ENCODE measurements at regions not wholly inside any gene's neighbourhood (a gene's known extent, or its start where the extent isn't known, plus 50 kb on each side); places are given as distances from the start of the nearest gene placed in this dataset.

GRCh38 chr10:60508037-60508436 lies 118.4 kb upstream of the ANK3 start:
- TF ChIP-seq CTCF (IDR thresholded peaks at IDR 0.05): no peak
- no peak for TF ChIP-seq POLR2A (IDR thresholded peaks at IDR 0.05)
- Histone ChIP-seq H3K4me1 (no peaks in the 10 kb centered on the region), H3K4me3 (no peak overlapping the region), H3K27ac (no peak overlapping the region), H3K36me3 (ENCODE audit: low read depth, missing control alignments) (no peaks in the 10 kb centered on the region), H3K27me3 (no peaks in the 10 kb centered on the region), H3K9me3 (no peaks in the 10 kb centered on the region)
- WGBS, 2 donors: 99 to 100% methylated on average over 3 of the region's 3 CpGs
- no peak for DNase-seq
- intact Hi-C loops (cut with DNase I; ENCODE audit: low total_unique reads): no loop called here

- no peak overlapping the region for H3K27ac ChIP-seq
These were observed 112.9 kb upstream of the ANK3 start for GRCh38 chr10:60502621-60503020.

GRCh38 chr10:60498985-60499384 lies 109.3 kb upstream of the ANK3 start:
- Histone ChIP-seq H3K36me3 (ENCODE audit: low read depth, missing control alignments) (no peaks in the 10 kb centered on the region), H3K4me1 (no peaks in the 10 kb centered on the region), H3K27ac (no peak overlapping the region), H3K27me3 (no peaks in the 10 kb centered on the region), H3K9me3 (no peaks in the 10 kb centered on the region), H3K4me3 (no peak overlapping the region)
- TF ChIP-seq POLR2A (IDR thresholded peaks at IDR 0.05) (no peak), CTCF (IDR thresholded peaks at IDR 0.05) (no peak)
- no peak for DNase-seq
- intact Hi-C loops (cut with DNase I; ENCODE audit: low total_unique reads): no loop called here
- 89 to 95% methylated on average over 3 of the region's 3 CpGs for WGBS, 2 donors

More at GRCh38 chr10:60502621-60503020, 112.9 kb upstream of the ANK3 start:
- Histone ChIP-seq H3K36me3 (ENCODE audit: low read depth, missing control alignments) (no peaks in the 10 kb centered on the region), H3K9me3 (no peaks in the 10 kb centered on the region), H3K27me3 (no peaks in the 10 kb centered on the region), H3K4me1 (no peaks in the 10 kb centered on the region), H3K4me3 (no peak overlapping the region)
- DNase-seq: no peak
- WGBS, 2 donors: 93 to 98% methylated on average over 4 of the region's 4 CpGs
- TF ChIP-seq POLR2A (IDR thresholded peaks at IDR 0.05): no peak
- TF ChIP-seq CTCF (IDR thresholded peaks at IDR 0.05): no peak
- intact Hi-C loops (cut with DNase I; ENCODE audit: low total_unique reads): no loop called here

GRCh38 chr10:60497364-60497763 lies 107.7 kb upstream of the ANK3 start:
- DNase-seq: no peak
- Histone ChIP-seq H3K4me3 (no peak overlapping the region), H3K27me3 (no peaks in the 10 kb centered on the region), H3K9me3 (no peaks in the 10 kb centered on the region), H3K27ac (no peak overlapping the region), H3K4me1 (no peaks in the 10 kb centered on the region), H3K36me3 (ENCODE audit: low read depth, missing control alignments) (no peaks in the 10 kb centered on the region)
- TF ChIP-seq POLR2A (IDR thresholded peaks at IDR 0.05): no peak
- no peak for TF ChIP-seq CTCF (IDR thresholded peaks at IDR 0.05)
- WGBS, 2 donors: 43 to 45% methylated on average over 1 of the region's 1 CpG
- intact Hi-C loops (cut with DNase I; ENCODE audit: low total_unique reads): no loop called here

- no peaks in the 10 kb centered on the region for H3K36me3 ChIP-seq (ENCODE audit: low read depth, missing control alignments)
- 39 to 57% methylated on average over 2 of the region's 2 CpGs for WGBS, 2 donors
- H3K4me3 ChIP-seq: no peak overlapping the region
- H3K27ac ChIP-seq: no peak overlapping the region
- no peaks in the 10 kb centered on the region for H3K4me1 ChIP-seq
- intact Hi-C loops (cut with DNase I; ENCODE audit: low total_unique reads): no loop called here
- H3K27me3 ChIP-seq: no peaks in the 10 kb centered on the region
- H3K9me3 ChIP-seq: no peaks in the 10 kb centered on the region
- DNase-seq: no peak
- TF ChIP-seq POLR2A (IDR thresholded peaks at IDR 0.05) (no peak), CTCF (IDR thresholded peaks at IDR 0.05) (no peak)
These were observed 106.5 kb upstream of the ANK3 start for GRCh38 chr10:60496181-60496580.
